ENCODE measurements at regions not wholly inside any gene's neighbourhood (a gene's known extent, or its start where the extent isn't known, plus 50 kb on each side); places are given as distances from the start of the nearest gene placed in this dataset.

GRCh38 chr1:47663286-47663685 is 225.4 kb downstream of the FOXD2 start:
- TF ChIP-seq CTCF (IDR thresholded peaks at IDR 0.05) (no peak), POLR2A (IDR thresholded peaks at IDR 0.05) (no peak)

Data from gastroesophageal sphincter (tissue), 3 donors.